ENCODE measurements at regions not wholly inside any gene's neighbourhood (a gene's known extent, or its start where the extent isn't known, plus 50 kb on each side); places are given as distances from the start of the nearest gene placed in this dataset.
"Not testable (repeated sequence)": the region's sequence is repeated elsewhere in the genome, so short reads cannot be mapped to it uniquely, and the experiment has no call there.

GRCh38 chr1:149260284-149260683 is 156.9 kb upstream of the NBPF9 start:
- H3K4me3 ChIP-seq (ENCODE audit: low read depth, low read length); in situ Hi-C loops (cut with HindIII; ENCODE audit: low sequenced_read_pairs); DNase-seq (ENCODE audit: low read depth): not testable (repeated sequence)

GRCh38 chr1:149260736-149261340 is 157.5 kb upstream of the NBPF9 start:
- H3K4me3 ChIP-seq (ENCODE audit: low read depth, low read length); DNase-seq (ENCODE audit: low read depth); in situ Hi-C loops (cut with HindIII; ENCODE audit: low sequenced_read_pairs): not testable (repeated sequence)

DNA sequence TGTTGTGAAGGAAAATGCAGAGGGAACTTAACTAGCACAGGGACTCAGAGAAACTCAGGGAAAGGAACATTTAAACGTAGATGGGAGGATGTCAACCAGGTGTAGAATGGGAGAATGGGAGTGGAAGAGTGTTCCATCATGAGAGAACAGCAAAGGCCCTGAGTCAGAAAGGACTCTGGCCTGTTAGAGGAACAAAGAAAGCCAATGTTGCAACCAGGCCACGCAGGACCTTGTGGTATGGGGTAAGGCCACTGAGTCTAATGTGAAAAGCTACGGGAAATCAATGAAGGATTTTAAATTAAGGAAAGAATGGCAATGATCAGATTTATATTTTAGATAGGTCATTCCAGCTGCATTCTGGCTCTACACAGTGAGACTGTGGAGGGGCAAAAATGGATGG is 163.9 kb upstream of the NBPF9 start:
- H3K4me3 ChIP-seq (ENCODE audit: low read depth, low read length); DNase-seq (ENCODE audit: low read depth); in situ Hi-C loops (cut with HindIII; ENCODE audit: low sequenced_read_pairs): not testable (repeated sequence)

- in situ Hi-C loops (cut with HindIII; ENCODE audit: low sequenced_read_pairs); DNase-seq (ENCODE audit: low read depth); H3K4me3 ChIP-seq (ENCODE audit: low read depth, low read length): not testable (repeated sequence)
These were observed 165.8 kb upstream of the NBPF9 start for GRCh38 chr1:149269001-149269702.

DNA sequence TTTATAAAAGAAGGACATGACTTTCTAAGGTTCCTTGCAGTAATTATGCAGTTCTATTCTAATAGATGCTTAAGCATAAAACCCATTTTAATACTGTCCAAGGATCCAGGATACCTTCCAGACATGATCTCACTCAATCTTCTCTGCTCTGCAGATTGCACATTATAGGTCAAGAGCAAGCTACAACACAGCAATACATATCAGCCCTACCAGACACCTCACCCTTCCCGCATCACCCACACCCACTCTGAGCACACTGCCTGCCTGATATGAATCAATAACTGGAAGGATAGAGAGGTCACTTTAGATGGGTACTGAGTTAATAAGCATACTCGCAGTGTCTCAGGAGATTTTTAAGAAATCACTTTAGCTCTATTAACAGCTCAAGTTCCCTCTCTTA is 166.5 kb upstream of the NBPF9 start:
- H3K4me3 ChIP-seq (ENCODE audit: low read depth, low read length); DNase-seq (ENCODE audit: low read depth); in situ Hi-C loops (cut with HindIII; ENCODE audit: low sequenced_read_pairs): not testable (repeated sequence)

GRCh38 chr1:149274493-149274892 is 171.1 kb upstream of the NBPF9 start:
- H3K4me3 ChIP-seq (ENCODE audit: low read depth, low read length); in situ Hi-C loops (cut with HindIII; ENCODE audit: low sequenced_read_pairs); DNase-seq (ENCODE audit: low read depth): not testable (repeated sequence)

DNA sequence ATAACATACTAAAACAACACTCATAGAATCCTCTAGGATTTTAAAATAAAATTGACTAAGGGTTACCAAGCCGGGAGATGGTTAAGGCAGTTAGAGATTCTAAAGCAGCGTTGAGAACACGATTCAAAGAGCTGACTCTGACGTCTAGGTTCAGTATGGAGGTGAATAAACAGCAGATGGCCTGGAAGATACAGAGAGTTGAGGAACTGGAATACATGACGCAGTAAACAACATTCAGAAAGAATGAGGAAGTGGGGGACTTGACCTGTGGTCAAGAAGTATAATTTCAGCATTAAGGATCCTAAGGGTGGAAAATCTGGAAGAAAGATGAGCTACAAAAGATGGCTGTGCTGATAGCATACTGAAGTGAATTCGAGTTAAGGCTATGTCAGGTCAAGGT is 172.5 kb upstream of the NBPF9 start:
- in situ Hi-C loops (cut with HindIII; ENCODE audit: low sequenced_read_pairs); DNase-seq (ENCODE audit: low read depth); H3K4me3 ChIP-seq (ENCODE audit: low read depth, low read length): not testable (repeated sequence)

DNA sequence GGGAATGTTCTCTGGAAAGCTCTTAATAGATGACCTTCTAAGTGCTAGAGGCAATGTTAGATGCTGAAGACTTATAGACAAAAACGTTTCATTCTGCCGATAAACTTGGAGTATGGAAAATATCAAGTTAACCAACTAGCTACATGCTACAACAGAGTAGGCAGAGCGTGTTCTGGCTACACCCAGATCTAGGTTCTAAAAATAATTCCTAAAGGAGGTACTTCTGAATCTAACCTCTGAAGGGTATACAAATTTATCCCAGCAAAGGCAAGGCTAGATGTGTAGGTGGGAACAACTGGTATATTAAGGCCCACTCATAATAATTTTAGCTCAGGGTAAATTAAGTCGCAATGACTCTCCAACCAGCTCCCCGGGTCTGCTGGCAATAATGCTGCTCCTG is 173.1 kb upstream of the NBPF9 start:
- H3K4me3 ChIP-seq (ENCODE audit: low read depth, low read length): not testable (repeated sequence)

GRCh38 chr1:149278156-149278555 is 174.8 kb upstream of the NBPF9 start:
- in situ Hi-C loops (cut with HindIII; ENCODE audit: low sequenced_read_pairs); H3K4me3 ChIP-seq (ENCODE audit: low read depth, low read length); DNase-seq (ENCODE audit: low read depth): not testable (repeated sequence)

More for the DNA sequence above, 173.1 kb upstream of the NBPF9 start:
- in situ Hi-C loops (cut with HindIII; ENCODE audit: low sequenced_read_pairs); DNase-seq (ENCODE audit: low read depth): not testable (repeated sequence)

- H3K4me3 ChIP-seq (ENCODE audit: low read depth, low read length); in situ Hi-C loops (cut with HindIII; ENCODE audit: low sequenced_read_pairs): not testable (repeated sequence)
These were observed 175.7 kb upstream of the NBPF9 start for GRCh38 chr1:149279015-149279414.

GRCh38 chr1:149279512-149279911 is 176.2 kb upstream of the NBPF9 start:
- DNase-seq (ENCODE audit: low read depth); H3K4me3 ChIP-seq (ENCODE audit: low read depth, low read length); in situ Hi-C loops (cut with HindIII; ENCODE audit: low sequenced_read_pairs): not testable (repeated sequence)

More at GRCh38 chr1:149279015-149279414, 175.7 kb upstream of the NBPF9 start:
- DNase-seq (ENCODE audit: low read depth): not testable (repeated sequence)

DNA sequence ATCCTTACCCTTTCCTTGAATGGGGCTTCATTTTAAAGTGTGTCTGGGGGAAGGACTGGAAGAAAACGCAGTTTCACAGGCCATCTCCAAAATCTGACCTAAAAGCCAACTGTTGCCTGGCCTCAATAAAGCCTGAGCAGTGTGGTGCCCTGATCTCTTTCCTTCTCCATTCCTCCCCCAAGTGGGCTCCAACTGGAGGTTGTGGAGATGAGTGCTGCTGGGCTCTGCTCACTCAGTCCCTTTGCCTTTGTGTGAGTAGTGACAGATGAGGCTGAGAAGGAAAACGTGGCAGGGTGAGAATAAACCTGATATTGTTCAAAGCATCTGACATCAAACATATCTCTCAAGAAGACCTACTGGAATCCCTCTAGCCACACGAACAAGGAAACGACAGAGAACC is 181.4 kb upstream of the NBPF9 start:
- in situ Hi-C loops (cut with HindIII; ENCODE audit: low sequenced_read_pairs); DNase-seq (ENCODE audit: low read depth); H3K4me3 ChIP-seq (ENCODE audit: low read depth, low read length): not testable (repeated sequence)

GRCh38 chr1:149285205-149285604 is 181.9 kb upstream of the NBPF9 start:
- H3K4me3 ChIP-seq (ENCODE audit: low read depth, low read length); DNase-seq (ENCODE audit: low read depth); in situ Hi-C loops (cut with HindIII; ENCODE audit: low sequenced_read_pairs): not testable (repeated sequence)

- H3K4me3 ChIP-seq (ENCODE audit: low read depth, low read length): peak overlapping the region; percentile 26
- DNase-seq (ENCODE audit: low read depth); in situ Hi-C loops (cut with HindIII; ENCODE audit: low sequenced_read_pairs): not testable (repeated sequence)
These were observed 182.3 kb upstream of the NBPF9 start for GRCh38 chr1:149285638-149286037.

GRCh38 chr1:149288580-149288979 is 185.2 kb upstream of the NBPF9 start:
- H3K4me3 ChIP-seq (ENCODE audit: low read depth, low read length); DNase-seq (ENCODE audit: low read depth); in situ Hi-C loops (cut with HindIII; ENCODE audit: low sequenced_read_pairs): not testable (repeated sequence)

GRCh38 chr1:149300478-149301218 is 174.2 kb upstream of the NBPF19 start:
- DNase-seq (ENCODE audit: low read depth); in situ Hi-C loops (cut with HindIII; ENCODE audit: low sequenced_read_pairs); H3K4me3 ChIP-seq (ENCODE audit: low read depth, low read length): not testable (repeated sequence)

GRCh38 chr1:149301282-149301681 is 173.6 kb upstream of the NBPF19 start:
- H3K4me3 ChIP-seq (ENCODE audit: low read depth, low read length); in situ Hi-C loops (cut with HindIII; ENCODE audit: low sequenced_read_pairs); DNase-seq (ENCODE audit: low read depth): not testable (repeated sequence)

DNA sequence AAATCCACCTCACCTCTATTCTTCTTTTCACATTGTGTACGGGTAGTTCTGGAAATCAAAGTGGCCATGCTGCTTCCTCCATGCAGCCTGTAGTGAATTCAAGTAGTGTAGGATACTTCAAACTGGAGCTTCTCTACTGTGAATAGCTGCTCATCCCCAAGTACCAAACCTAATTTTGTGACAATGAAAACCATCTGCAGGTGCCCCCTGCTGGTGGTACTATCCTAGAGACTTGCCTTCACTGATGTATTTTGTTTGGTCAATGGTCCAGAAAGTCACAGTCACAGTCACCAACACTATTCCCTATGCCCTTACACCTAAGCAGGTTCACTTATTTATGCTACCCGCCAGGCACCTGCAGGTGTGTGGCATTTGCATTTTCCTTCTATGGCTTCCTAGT is 170.0 kb upstream of the NBPF19 start:
- DNase-seq (ENCODE audit: low read depth); in situ Hi-C loops (cut with HindIII; ENCODE audit: low sequenced_read_pairs); H3K4me3 ChIP-seq (ENCODE audit: low read depth, low read length): not testable (repeated sequence)
